Parathyroid adenoma (tissue), 2 donors: ENCODE measurements at regions not wholly inside any gene's neighbourhood (a gene's known extent, or its start where the extent isn't known, plus 50 kb on each side); places are given as distances from the start of the nearest gene placed in this dataset.

Experiments
- H2AFZ ChIP-seq: fragments of 300-600 bp; sonication (generic); one replicate; pipeline ENCODE4 v1.7.0; 2017; ENCODE audit warnings: antibody characterized with exemption, mild to moderate bottlenecking
- H3K27ac ChIP-seq: fragments of 300-600 bp; sonication (generic); one replicate; pipeline ENCODE4 v1.7.0; 2017
- H3K27me3 ChIP-seq: fragments of 300-600 bp; sonication (generic); one replicate; pipeline ENCODE4 v1.7.0; 2017; ENCODE audit warnings: low read length; ENCODE audit not compliant: control insufficient read depth, insufficient read depth
- H3K36me3 ChIP-seq: fragments of 300-600 bp; sonication (generic); one replicate; pipeline ENCODE4 v1.7.0; 2017; ENCODE audit warnings: low read length; ENCODE audit not compliant: control insufficient read depth, insufficient read depth
- H3K4me1 ChIP-seq: fragments of 300-600 bp; sonication (generic); one replicate; pipeline ENCODE4 v1.7.0; 2017; ENCODE audit warnings: control low read depth
- H3K4me2 ChIP-seq: fragments of 300-600 bp; sonication (generic); one replicate; pipeline ENCODE4 v1.7.0; 2017; ENCODE audit warnings: low read length
- H3K4me3 ChIP-seq: fragments of 300-600 bp; sonication (generic); one replicate; pipeline ENCODE4 v1.7.0; 2017; ENCODE audit warnings: low read depth, low read length
- H3K79me2 ChIP-seq: fragments of 300-600 bp; sonication (generic); one replicate; pipeline ENCODE4 v1.7.0; 2017; ENCODE audit warnings: control low read depth
- H3K9ac ChIP-seq: fragments of 300-600 bp; sonication (generic); one replicate; pipeline ENCODE4 v1.7.0; 2017; ENCODE audit warnings: mild to moderate bottlenecking
- H3K9me3 ChIP-seq: fragments of 300-600 bp; sonication (generic); one replicate; pipeline ENCODE4 v1.7.0; 2017; ENCODE audit warnings: low read length; ENCODE audit not compliant: control insufficient read depth
- CTCF ChIP-seq: fragments of 300-600 bp; sonication (generic); IDR thresholded peaks from one replicate; pipeline ENCODE4 v1.7.0; 2017; ENCODE audit warnings: antibody characterized with exemption, mild to moderate bottlenecking
- donor health status: primary hyperparathyroidism.

GRCh38 chr7:41048771-41049170, 654.1 kb downstream of the INHBA start:
- H3K27ac ChIP-seq: no peak overlapping the region
- H3K4me1 ChIP-seq: no peaks in the 10 kb centered on the region
- no peak overlapping the region for H3K4me3 ChIP-seq
- H3K27me3 ChIP-seq: no peaks in the 10 kb centered on the region
- no peak overlapping the region for H3K4me2 ChIP-seq
- H2AFZ ChIP-seq: no peak overlapping the region
- no peak overlapping the region for H3K9ac ChIP-seq
- H3K9me3 ChIP-seq: no peaks in the 10 kb centered on the region
- no peaks in the 10 kb centered on the region for H3K79me2 ChIP-seq
- no peaks in the 10 kb centered on the region for H3K36me3 ChIP-seq
- no peak for TF ChIP-seq CTCF

- H3K4me3 ChIP-seq: no peak overlapping the region
- no peak overlapping the region for H3K9ac ChIP-seq
- H2AFZ ChIP-seq: no peak overlapping the region
- no peak overlapping the region for H3K4me2 ChIP-seq
- H3K79me2 ChIP-seq: no peaks in the 10 kb centered on the region
- no peaks in the 10 kb centered on the region for H3K27me3 ChIP-seq
- no peak overlapping the region for H3K27ac ChIP-seq
- H3K36me3 ChIP-seq: no peaks in the 10 kb centered on the region
- no peaks in the 10 kb centered on the region for H3K9me3 ChIP-seq
- no peak for TF ChIP-seq CTCF
- no peaks in the 10 kb centered on the region for H3K4me1 ChIP-seq
Observed at GRCh38 chr7:41047789-41048191, 655.1 kb downstream of the INHBA start.

GRCh38 chr7:41047211-41047610, 655.7 kb downstream of the INHBA start:
- TF ChIP-seq CTCF: no peak
- Histone ChIP-seq H3K4me1 (no peaks in the 10 kb centered on the region), H3K4me2 (no peak overlapping the region), H3K36me3 (no peaks in the 10 kb centered on the region), H2AFZ (no peak overlapping the region), H3K9me3 (no peaks in the 10 kb centered on the region), H3K4me3 (no peak overlapping the region), H3K79me2 (no peaks in the 10 kb centered on the region), H3K27ac (no peak overlapping the region), H3K27me3 (no peaks in the 10 kb centered on the region), H3K9ac (no peak overlapping the region)

GRCh38 chr7:41046776-41047175, 656.1 kb downstream of the INHBA start:
- no peaks in the 10 kb centered on the region for H3K79me2 ChIP-seq
- H3K36me3 ChIP-seq: no peaks in the 10 kb centered on the region
- no peak overlapping the region for H3K27ac ChIP-seq
- H3K9ac ChIP-seq: no peak overlapping the region
- no peaks in the 10 kb centered on the region for H3K27me3 ChIP-seq
- no peak overlapping the region for H2AFZ ChIP-seq
- no peaks in the 10 kb centered on the region for H3K4me1 ChIP-seq
- TF ChIP-seq CTCF: no peak
- no peaks in the 10 kb centered on the region for H3K9me3 ChIP-seq
- H3K4me3 ChIP-seq: no peak overlapping the region
- H3K4me2 ChIP-seq: no peak overlapping the region

- TF ChIP-seq CTCF: no peak
- Histone ChIP-seq H3K9me3 (no peaks in the 10 kb centered on the region), H3K4me3 (no peak overlapping the region), H3K36me3 (no peaks in the 10 kb centered on the region), H3K79me2 (no peaks in the 10 kb centered on the region), H3K27me3 (no peaks in the 10 kb centered on the region), H3K4me2 (no peak overlapping the region), H2AFZ (no peak overlapping the region), H3K4me1 (no peaks in the 10 kb centered on the region), H3K27ac (no peak overlapping the region), H3K9ac (no peak overlapping the region)
Observed at GRCh38 chr7:41046221-41046761, 656.6 kb downstream of the INHBA start.
